NCI-H2227 treated with DMSO at 0.1 percent for 48 hours (cell line): ENCODE measurements at regions not wholly inside any gene's neighbourhood (a gene's known extent, or its start where the extent isn't known, plus 50 kb on each side); places are given as distances from the start of the nearest gene placed in this dataset.

Experiments
- DNase-seq: peaks from one replicate; lab custom pipeline; 2025; lab: John Stamatoyannopoulos, UW

GRCh38 chr11:38282718-38283117 lies 1684.7 kb upstream of the RAG2 start:
- no peak for DNase-seq

GRCh38 chr11:38278457-38279141 lies 1680.6 kb upstream of the RAG2 start:
- DNase-seq: no peak

GRCh38 chr11:38274031-38274430 lies 1676.0 kb upstream of the RAG2 start:
- no peak for DNase-seq

- no peak for DNase-seq
Measured at GRCh38 chr11:38272376-38272775, 1674.3 kb upstream of the RAG2 start.

GRCh38 chr11:38266691-38267090 lies 1668.7 kb upstream of the RAG2 start:
- DNase-seq: no peak

GRCh38 chr11:38256436-38256835 lies 1658.4 kb upstream of the RAG2 start:
- DNase-seq: no peak

- DNase-seq: no peak
Measured at GRCh38 chr11:38254913-38255312, 1656.9 kb upstream of the RAG2 start.

- no peak for DNase-seq
Measured at GRCh38 chr11:38252620-38253019, 1654.6 kb upstream of the RAG2 start.

GRCh38 chr11:38246451-38246850 lies 1648.4 kb upstream of the RAG2 start:
- DNase-seq: no peak

- DNase-seq: no peak
Measured at GRCh38 chr11:38226684-38227083, 1628.6 kb upstream of the RAG2 start.

GRCh38 chr11:38221295-38221694 lies 1623.3 kb upstream of the RAG2 start:
- no peak for DNase-seq

GRCh38 chr11:38219636-38220035 lies 1621.6 kb upstream of the RAG2 start:
- DNase-seq: no peak

GRCh38 chr11:38208951-38209350 lies 1610.9 kb upstream of the RAG2 start:
- no peak for DNase-seq

GRCh38 chr11:38206663-38207062 lies 1608.6 kb upstream of the RAG2 start:
- DNase-seq: no peak

GRCh38 chr11:38191101-38191500 lies 1593.1 kb upstream of the RAG2 start:
- DNase-seq: no peak

GRCh38 chr11:38182126-38182866 lies 1584.3 kb upstream of the RAG2 start:
- no peak for DNase-seq

GRCh38 chr11:38176686-38177322 lies 1578.8 kb upstream of the RAG2 start:
- DNase-seq: no peak

- DNase-seq: no peak
Measured at GRCh38 chr11:38173676-38174075, 1575.6 kb upstream of the RAG2 start.

GRCh38 chr11:38169286-38169685 lies 1571.2 kb upstream of the RAG2 start:
- no peak for DNase-seq

- DNase-seq: no peak
Measured at GRCh38 chr11:38163526-38163925, 1565.5 kb upstream of the RAG2 start.

- DNase-seq: no peak
Measured at GRCh38 chr11:38160433-38160832, 1562.4 kb upstream of the RAG2 start.

GRCh38 chr11:38159038-38159437 lies 1561.0 kb upstream of the RAG2 start:
- no peak for DNase-seq

- DNase-seq: no peak
Measured at GRCh38 chr11:38156495-38157146, 1558.6 kb upstream of the RAG2 start.
